NCI-H2081 (cell line): ENCODE measurements at regions not wholly inside any gene's neighbourhood (a gene's known extent, or its start where the extent isn't known, plus 50 kb on each side); places are given as distances from the start of the nearest gene placed in this dataset.
"Not testable (repeated sequence)": the region's sequence is repeated elsewhere in the genome, so short reads cannot be mapped to it uniquely, and the experiment has no call there.

Source experiments
- DNase-seq, 2 experiments: peaks; one replicate each; lab custom pipeline; 2025; lab: John Stamatoyannopoulos, UW

GRCh38 chr11:129637473-129637872 is 178.2 kb upstream of the TMEM45B start:
- no peak for DNase-seq

- DNase-seq = no peak
Observed at GRCh38 chr11:129637983-129638776, 177.5 kb upstream of the TMEM45B start.

DNA sequence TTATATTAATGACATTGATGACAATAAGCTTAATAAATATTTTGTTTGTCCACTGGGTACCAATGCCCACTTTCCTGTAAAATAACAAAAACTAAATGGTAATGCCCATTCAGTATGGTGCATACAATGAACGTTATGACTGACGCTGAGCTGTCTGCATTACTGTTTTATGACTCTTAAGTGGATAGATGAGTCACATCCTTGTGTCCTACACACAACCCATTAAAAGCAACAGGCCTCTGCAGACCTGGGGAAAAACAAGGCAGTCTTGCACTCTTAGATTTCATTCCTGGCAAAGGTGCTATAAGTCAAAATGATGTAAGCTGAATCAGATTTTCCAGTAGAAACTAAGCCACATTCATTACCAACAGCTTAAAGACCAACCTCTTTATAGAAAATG is 176.3 kb upstream of the TMEM45B start:
- no peak for DNase-seq

- DNase-seq = no peak
Observed at GRCh38 chr11:129640671-129641070, 175.0 kb upstream of the TMEM45B start.

- no peak for DNase-seq
Observed at GRCh38 chr11:129643031-129643721, 172.5 kb upstream of the TMEM45B start.

DNA sequence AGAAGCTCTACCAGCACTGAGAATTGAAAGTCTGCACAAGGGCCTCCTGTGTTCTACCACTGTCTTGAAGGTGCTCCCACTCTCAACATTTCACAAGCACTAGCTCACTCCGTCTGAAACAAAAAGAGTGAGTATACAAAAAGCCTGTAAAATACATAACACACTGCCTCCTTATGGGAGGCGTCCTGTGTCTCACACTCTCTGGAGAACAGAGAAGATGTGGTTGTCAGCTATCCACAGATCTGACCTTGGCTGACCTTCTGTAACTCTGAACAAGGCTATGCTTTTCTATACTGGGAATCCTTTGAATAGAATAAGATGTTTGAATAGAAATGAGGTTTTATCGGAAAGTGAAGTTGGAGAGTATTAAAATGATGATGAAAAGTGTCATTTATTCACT is 171.3 kb upstream of the TMEM45B start:
- no peak for DNase-seq

GRCh38 chr11:129645943-129646342 is 169.7 kb upstream of the TMEM45B start:
- DNase-seq = no peak

- DNase-seq = not testable (repeated sequence)
Observed at GRCh38 chr11:129650044-129650443, 165.6 kb upstream of the TMEM45B start.

GRCh38 chr11:129652835-129653234 is 162.8 kb upstream of the TMEM45B start:
- DNase-seq = no peak

DNA sequence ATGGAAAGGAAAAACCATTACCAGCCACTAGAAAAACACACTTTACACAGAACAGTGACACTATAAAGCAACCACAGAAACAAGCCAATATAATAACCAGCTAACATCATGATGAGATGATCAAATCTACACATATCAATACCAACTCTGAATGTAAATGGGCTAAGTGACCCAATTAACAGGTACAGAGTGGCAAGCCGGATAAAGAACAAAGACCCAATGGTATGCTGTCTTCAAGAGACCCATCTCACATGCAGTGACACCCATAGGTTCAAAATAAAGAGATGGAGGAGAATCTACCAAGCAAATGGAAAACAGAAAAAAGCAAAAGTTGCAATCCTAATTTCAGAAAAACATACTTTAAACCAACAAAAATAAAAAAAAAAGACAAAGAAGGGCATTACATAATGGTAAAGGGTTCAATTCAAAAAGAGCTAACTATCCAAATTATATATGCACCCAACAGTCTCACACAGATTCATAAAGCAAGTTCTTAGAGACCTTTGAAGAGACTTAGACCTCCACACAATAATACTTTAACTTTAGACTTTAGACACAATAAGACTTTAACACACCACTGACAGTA is 160.3 kb upstream of the TMEM45B start:
- no peak for DNase-seq

GRCh38 chr11:129657866-129658525 is 157.7 kb upstream of the TMEM45B start:
- DNase-seq = no peak

- no peak for DNase-seq
Observed at GRCh38 chr11:129658526-129658867, 157.2 kb upstream of the TMEM45B start.

DNA sequence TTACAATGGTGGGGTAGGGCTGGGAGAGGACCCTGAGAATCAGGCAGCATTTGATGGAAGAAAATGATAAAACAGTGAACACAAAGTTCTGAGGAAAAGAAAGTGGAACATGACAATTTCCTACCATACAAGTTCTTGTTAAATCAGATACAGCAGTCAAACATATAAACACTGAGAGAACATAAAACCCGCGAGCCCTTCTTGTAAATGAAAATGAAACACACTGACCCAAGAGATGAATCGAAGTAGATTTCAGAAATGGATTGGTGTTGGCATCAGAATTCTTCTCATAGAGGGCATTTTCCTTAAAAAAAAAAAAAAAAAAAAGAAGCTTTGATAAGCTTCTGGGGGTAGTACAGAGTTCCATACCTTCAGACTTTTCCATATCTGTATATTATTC is 134.7 kb upstream of the TMEM45B start:
- no peak for DNase-seq

DNA sequence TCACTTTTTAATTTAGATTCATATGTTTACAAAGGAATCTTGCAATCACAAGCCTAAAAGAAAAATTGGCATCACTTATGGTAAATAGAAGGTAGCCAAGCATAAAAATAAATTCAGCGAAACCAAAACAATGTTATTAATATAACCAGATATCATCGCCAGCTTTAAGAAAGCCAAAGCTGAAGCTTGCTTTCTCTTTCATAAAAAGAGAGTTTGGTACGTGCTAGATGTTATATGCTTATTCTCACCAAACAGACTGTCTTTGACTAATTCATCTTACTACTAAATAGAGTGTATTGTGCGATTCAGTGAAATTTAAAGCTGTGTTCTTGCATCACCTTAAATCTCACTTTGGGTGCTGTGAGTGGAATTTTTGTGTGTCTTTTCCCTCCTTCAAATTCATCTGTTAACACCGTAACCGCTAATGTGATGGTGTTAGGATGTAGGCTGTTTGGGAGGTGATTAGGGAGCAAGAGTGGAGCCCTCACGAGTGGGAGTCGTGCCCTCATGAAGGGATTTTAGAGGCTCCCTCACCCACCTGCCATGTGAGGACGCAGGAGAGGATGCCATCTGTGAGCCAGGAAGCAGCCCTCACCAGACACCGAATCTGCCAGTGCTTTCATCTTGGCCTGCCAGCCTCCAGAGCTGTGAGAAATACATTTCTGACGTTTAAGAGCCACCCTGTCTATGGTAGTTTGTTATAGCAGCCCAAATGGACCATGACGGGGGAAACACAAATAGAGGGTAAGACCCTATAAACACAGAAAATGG is 134.1 kb upstream of the TMEM45B start:
- no peak for DNase-seq

GRCh38 chr11:129686269-129686668 is 129.4 kb upstream of the TMEM45B start:
- no peak for DNase-seq

GRCh38 chr11:129691142-129691541 is 124.5 kb upstream of the TMEM45B start:
- no peak for DNase-seq

DNA sequence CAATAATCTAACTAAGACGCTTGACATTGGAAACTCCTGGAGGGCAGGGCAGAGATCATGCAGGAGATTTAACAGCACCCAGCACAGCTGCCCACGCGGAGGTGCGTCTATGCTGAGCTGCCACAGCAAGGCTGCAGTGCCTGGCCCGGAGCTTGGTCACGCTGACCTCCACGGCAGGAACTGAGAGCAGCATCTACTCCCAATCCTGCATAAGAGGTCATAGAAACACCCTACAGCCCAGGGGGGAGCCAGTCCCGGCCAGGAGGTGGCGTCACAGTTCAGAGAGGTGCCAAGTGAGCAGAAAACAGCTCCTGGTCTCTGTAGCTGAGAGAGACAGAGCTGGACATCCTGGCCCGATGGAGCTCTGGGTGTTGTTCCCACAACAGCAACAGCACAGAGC is 121.1 kb upstream of the TMEM45B start:
- DNase-seq = no peak

DNA sequence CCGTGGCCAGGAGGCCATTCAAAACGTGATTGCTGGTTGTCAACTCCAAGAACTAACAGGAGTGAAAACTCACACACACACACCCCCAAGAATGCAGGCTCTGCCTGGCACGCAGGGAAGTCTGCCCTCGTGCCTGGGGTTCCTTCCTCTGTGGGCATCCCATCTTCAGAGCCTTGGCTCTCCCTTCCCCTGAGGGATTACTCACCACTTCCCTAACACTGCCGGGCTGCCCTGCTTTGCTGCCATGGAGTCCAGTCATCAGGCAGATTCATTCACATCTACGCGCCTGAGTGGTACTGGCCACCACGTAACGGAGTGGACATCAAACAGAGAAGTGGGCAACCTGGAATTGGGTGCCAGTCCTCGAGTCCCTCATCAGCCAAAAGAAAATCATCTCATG is 120.7 kb upstream of the TMEM45B start:
- no peak for DNase-seq

- peak; percentile 27 to 46 for DNase-seq
Observed at GRCh38 chr11:129695571-129696308, 119.9 kb upstream of the TMEM45B start.

GRCh38 chr11:129696309-129696989 is 119.2 kb upstream of the TMEM45B start:
- DNase-seq = no peak

DNA sequence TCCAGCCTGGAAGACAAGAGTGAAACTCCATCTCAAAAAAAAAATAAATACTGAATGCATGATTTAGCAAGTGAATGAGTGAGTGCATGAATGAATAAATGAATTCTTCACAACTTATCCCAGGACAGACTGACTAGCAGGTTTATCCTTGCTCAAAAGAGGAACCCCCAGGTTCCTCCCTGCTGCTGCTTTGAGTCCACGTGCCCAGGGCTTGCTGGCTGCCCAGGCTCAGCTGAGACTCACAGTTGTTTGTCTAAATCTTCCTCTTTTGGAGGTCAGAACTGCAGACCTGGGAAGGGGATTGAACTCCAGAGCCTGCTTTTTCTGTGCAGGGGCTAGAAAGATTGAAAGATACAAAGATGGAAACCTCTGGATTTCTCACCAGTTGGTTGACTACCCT is 117.4 kb upstream of the TMEM45B start:
- DNase-seq = no peak
